BE2C (cell line): ENCODE measurements at regions not wholly inside any gene's neighbourhood (a gene's known extent, or its start where the extent isn't known, plus 50 kb on each side); places are given as distances from the start of the nearest gene placed in this dataset.

Experiments used
- DNase-seq: peaks from one replicate; pipeline ENCODE4 v3.0.0-alpha.2; 2020
- H3K27me3 ChIP-seq: fragments of 250-450 bp; sonication (Bioruptor Pico); 2 replicates; pipeline ENCODE4 v1.5.1; 2020; ENCODE audit warnings: mild to moderate bottlenecking
- H3K36me3 ChIP-seq: fragments of 250-450 bp; sonication (Bioruptor Pico); 2 replicates; pipeline ENCODE4 v1.5.1; 2020; ENCODE audit warnings: mild to moderate bottlenecking
- H3K4me1 ChIP-seq: fragments of 250-450 bp; sonication (Bioruptor Pico); 2 replicates; pipeline ENCODE4 v1.5.1; 2020
- H3K4me3 ChIP-seq: 2 replicates; pipeline ENCODE4 v1.5.1; 2011; ENCODE audit warnings: low read depth, low read length
- H3K9me3 ChIP-seq: fragments of 250-450 bp; sonication (Bioruptor Pico); 2 replicates; pipeline ENCODE4 v1.5.1; 2020
- TF ChIP-seq, protein P1 (sequence below): IDR thresholded peaks from 2 replicates; pipeline ENCODE4 v1.5.1; 2012; ENCODE audit warnings: mild to moderate bottlenecking, low read depth, low read length

- Histone ChIP-seq H3K4me1 (no peaks in the 10 kb centered on the region), H3K36me3 (no peaks in the 10 kb centered on the region), H3K4me3 (no peak overlapping the region), H3K9me3 (no peaks in the 10 kb centered on the region), H3K27me3 (no peaks in the 10 kb centered on the region)
- DNase-seq: no peak
- TF ChIP-seq, protein P1, sequence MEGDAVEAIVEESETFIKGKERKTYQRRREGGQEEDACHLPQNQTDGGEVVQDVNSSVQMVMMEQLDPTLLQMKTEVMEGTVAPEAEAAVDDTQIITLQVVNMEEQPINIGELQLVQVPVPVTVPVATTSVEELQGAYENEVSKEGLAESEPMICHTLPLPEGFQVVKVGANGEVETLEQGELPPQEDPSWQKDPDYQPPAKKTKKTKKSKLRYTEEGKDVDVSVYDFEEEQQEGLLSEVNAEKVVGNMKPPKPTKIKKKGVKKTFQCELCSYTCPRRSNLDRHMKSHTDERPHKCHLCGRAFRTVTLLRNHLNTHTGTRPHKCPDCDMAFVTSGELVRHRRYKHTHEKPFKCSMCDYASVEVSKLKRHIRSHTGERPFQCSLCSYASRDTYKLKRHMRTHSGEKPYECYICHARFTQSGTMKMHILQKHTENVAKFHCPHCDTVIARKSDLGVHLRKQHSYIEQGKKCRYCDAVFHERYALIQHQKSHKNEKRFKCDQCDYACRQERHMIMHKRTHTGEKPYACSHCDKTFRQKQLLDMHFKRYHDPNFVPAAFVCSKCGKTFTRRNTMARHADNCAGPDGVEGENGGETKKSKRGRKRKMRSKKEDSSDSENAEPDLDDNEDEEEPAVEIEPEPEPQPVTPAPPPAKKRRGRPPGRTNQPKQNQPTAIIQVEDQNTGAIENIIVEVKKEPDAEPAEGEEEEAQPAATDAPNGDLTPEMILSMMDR: no peak
These were observed 141.4 kb upstream of the SERTAD2 start for GRCh38 chr2:64795024-64795592.

GRCh38 chr2:64796926-64797325 lies 143.2 kb upstream of the SERTAD2 start:
- TF ChIP-seq, protein P1: no peak
- no peak for DNase-seq
- H3K4me3 ChIP-seq: no peak overlapping the region
- no peaks in the 10 kb centered on the region for H3K4me1 ChIP-seq
- no peaks in the 10 kb centered on the region for H3K36me3 ChIP-seq
- no peaks in the 10 kb centered on the region for H3K9me3 ChIP-seq
- H3K27me3 ChIP-seq: no peaks in the 10 kb centered on the region

DNA sequence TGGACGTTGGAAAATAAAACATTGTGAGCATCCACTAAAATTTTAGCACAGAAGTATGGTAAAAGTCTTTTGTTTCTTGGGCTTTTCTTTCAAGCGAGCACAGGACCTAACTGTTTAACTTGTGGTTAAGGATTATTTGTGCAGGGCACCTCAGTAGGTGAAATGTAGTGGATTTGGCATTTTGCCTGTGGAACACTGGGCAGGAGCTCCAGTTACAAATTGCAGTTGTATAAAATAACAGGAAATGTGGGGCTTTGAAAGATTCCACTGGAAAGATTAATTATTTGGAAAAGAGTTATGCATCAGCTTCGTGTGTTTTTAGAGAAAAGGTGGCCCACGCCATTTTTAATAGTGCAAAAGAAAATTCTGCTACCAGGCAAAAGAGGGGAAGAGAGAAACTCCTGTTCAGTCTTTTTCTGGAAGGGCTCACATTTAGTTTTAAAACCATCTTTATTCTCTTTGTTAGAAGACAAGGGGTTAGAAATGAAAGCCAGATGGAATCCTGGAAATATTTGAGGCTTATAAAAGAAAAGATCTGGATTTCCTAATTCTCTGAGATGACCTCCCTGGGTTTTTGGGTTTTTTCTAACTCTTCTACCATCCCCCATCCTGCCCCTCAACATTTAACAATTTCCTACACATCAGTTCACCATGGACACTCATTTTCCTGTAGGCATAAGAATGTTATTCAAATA lies 144.3 kb upstream of the SERTAD2 start:
- Histone ChIP-seq H3K4me1 (no peaks in the 10 kb centered on the region), H3K36me3 (no peaks in the 10 kb centered on the region), H3K27me3 (no peaks in the 10 kb centered on the region), H3K4me3 (no peak overlapping the region), H3K9me3 (no peaks in the 10 kb centered on the region)
- no peak for DNase-seq
- TF ChIP-seq, protein P1: no peak

DNA sequence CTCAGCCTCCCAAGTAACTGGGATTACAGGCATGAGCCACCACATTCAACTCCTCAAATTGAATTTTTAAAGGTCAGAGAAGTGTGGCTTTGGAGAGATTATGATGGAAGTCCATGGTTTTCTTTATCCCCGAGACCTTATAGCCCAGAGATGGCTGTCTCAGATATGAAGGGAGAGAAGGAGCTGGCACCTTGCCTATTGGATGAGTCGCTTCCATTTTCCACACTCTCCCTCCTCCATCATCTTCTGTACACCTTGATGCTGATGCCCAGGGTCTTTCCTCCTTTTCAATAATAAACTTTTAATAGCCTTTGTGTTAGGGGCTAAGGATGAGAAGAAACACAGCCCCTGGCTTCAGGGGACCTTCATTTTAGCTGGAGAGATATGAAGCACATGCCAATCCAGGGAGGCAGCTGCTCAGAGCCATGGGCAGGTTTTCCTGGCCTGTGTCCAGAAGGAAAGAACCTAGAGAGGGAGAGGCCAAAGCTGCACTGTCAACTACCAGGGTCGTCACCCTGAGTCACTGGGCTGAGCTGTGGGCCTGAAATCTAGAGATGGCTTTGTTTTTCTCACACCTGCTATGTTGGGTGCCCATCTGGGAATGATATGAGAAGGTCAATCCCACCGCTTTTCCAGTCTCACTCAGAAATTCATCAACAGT lies 146.0 kb upstream of the SERTAD2 start:
- Histone ChIP-seq H3K27me3 (no peaks in the 10 kb centered on the region), H3K4me1 (no peaks in the 10 kb centered on the region), H3K9me3 (no peaks in the 10 kb centered on the region), H3K36me3 (no peaks in the 10 kb centered on the region), H3K4me3 (no peak overlapping the region)
- DNase-seq: peak; percentile 9
- TF ChIP-seq, protein P1: no peak

DNA sequence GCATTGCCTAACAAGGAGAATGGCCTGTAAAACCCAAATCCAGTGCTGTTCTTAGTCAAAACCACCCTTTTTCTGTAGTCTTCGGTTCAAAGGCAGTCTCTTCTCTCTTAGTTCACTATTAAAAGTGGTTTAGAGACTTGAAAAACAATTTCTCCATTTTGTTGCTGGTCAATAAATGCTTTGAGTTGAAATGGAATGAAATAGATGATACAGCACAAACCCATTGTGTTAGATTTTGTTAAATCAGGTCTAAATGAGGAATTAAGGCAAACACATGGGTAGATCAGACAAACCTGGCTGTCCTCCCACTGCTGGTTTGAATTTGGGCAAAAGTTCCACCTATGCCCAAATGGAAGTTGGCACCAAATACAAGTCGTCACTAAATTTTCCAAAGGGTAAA lies 150.1 kb upstream of the SERTAD2 start:
- H3K36me3 ChIP-seq: no peaks in the 10 kb centered on the region
- no peaks in the 10 kb centered on the region for H3K9me3 ChIP-seq
- no peak overlapping the region for H3K4me3 ChIP-seq
- DNase-seq: no peak
- no peaks in the 10 kb centered on the region for H3K4me1 ChIP-seq
- no peaks in the 10 kb centered on the region for H3K27me3 ChIP-seq
- TF ChIP-seq, protein P1: no peak

DNA sequence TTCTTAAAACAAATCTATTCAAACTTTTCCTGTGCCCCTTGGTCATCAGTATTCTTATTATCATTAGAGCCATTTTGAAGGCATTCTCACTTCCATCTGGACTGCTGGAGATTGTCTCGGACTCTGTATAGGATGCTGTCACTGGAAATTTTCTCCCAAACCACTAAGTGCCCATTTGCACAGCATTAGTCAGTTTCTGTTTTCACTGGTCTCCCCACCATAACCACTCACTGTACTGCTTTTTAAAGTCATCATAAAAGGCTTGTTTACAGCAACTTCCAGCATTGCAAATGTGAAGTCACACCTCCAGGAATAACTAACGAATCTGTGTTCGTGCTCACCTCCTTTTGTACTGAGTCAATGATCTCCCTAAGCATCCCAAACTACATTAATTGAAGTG lies 150.9 kb upstream of the SERTAD2 start:
- no peak overlapping the region for H3K4me3 ChIP-seq
- TF ChIP-seq, protein P1: no peak
- H3K4me1 ChIP-seq: no peaks in the 10 kb centered on the region
- H3K27me3 ChIP-seq: no peaks in the 10 kb centered on the region
- H3K9me3 ChIP-seq: no peaks in the 10 kb centered on the region
- H3K36me3 ChIP-seq: no peaks in the 10 kb centered on the region
- DNase-seq: no peak
